ENCODE measurements at regions not wholly inside any gene's neighbourhood (a gene's known extent, or its start where the extent isn't known, plus 50 kb on each side); places are given as distances from the start of the nearest gene placed in this dataset.
A peak's percentile ranks its signal among the peaks of the same experiment; 100 is the strongest.

- TF ChIP-seq ZNF462 (CRISPR knock-in tag; IDR thresholded peaks at IDR 0.05) (no peak), ETS1 (IDR thresholded peaks at IDR 0.05) (no peak), ZNF331 (CRISPR knock-in tag; IDR thresholded peaks at IDR 0.05; ENCODE audit: low read depth) (no peak)
These were observed 223.8 kb upstream of the ECI2 start (continued) for GRCh38 chr6:4359108-4359730.

- Histone ChIP-seq H4K20me1 (replicated peaks; ENCODE audit: insufficient read depth) (no peaks in the 10 kb centered on the region), H3K4me2 (no peak overlapping the region), H3K27ac (ENCODE audit: low read depth) (peak overlapping the region; percentile 45; the same call in 1 of the 2 replicates), H3K79me2 (replicated peaks; ENCODE audit: insufficient read depth) (no peaks in the 10 kb centered on the region), H3K27me3 (ENCODE audit: insufficient read depth) (no peaks in the 10 kb centered on the region), H3K9me2 (ENCODE audit: insufficient read depth) (no peaks in the 10 kb centered on the region), H2AFZ (peak overlapping the region; percentile 91), H3F3A (replicated peaks; ENCODE audit: low read depth) (no peaks in the 10 kb centered on the region), H3K4me3 (no peak overlapping the region), H3K36me3 (ENCODE audit: insufficient read depth) (no peaks in the 10 kb centered on the region), H3K4me1 (ENCODE audit: insufficient read depth) (no peaks in the 10 kb centered on the region)
- ATAC-seq (peak; percentile 78), DNase-seq (ENCODE audit: low spot score) (peak; percentile 59)
- Mint-ChIP-seq H3K27me3 (ENCODE audit: insufficient read depth, low read depth, poor library complexity) (peaks cover 6% of the 10 kb centered on the region), H3K4me3 (no peak overlapping the region), H3K9me3 (no peaks in the 10 kb centered on the region; the same call in 2 of the 3 replicates), H3K27ac (peak overlapping the region; percentile 67), H3K36me3 (ENCODE audit: low read depth) (no peaks in the 10 kb centered on the region), H3K4me1 (peaks cover 6% of the 10 kb centered on the region)
- no peak for TF ChIP-seq CTCF (conservative IDR thresholded peaks at IDR 0.05; ENCODE audit: low read depth in 2 of 2)
- no peak for TF ChIP-seq CREB1 (CRISPR knock-in tag; IDR thresholded peaks at IDR 0.05; ENCODE audit: low read depth)
- TF ChIP-seq POLR2AphosphoS5 (IDR thresholded peaks at IDR 0.05; ENCODE audit: low read depth), result no peak
- no peak for TF ChIP-seq ZNF331 (CRISPR knock-in tag; IDR thresholded peaks at IDR 0.05; ENCODE audit: low read depth)
These were observed 223.2 kb upstream of the ECI2 start for GRCh38 chr6:4358414-4359107.

Measured in GM23338 (cell line).